Lower leg skin (tissue), 3 donors: ENCODE measurements at regions not wholly inside any gene's neighbourhood (a gene's known extent, or its start where the extent isn't known, plus 50 kb on each side); places are given as distances from the start of the nearest gene placed in this dataset.

Experiments used
- POLR2A ChIP-seq, 2 donors: fragments of 450-650 bp; IDR thresholded peaks; one replicate each; pipeline ENCODE4 v1.6.1; 2016 to 2017; ENCODE audit warnings: antibody characterized with exemption in 2 of 2, mild to moderate bottlenecking in 1 of 2, moderate library complexity in 1 of 2
- TF ChIP-seq, protein P1 (sequence below), 3 donors: fragments of 450-650 bp; IDR thresholded peaks; one replicate each; pipeline ENCODE4 v1.5.1; 2016; ENCODE audit warnings: antibody characterized with exemption in 3 of 3, mild to moderate bottlenecking in 3 of 3, moderate library complexity in 2 of 3

DNA sequence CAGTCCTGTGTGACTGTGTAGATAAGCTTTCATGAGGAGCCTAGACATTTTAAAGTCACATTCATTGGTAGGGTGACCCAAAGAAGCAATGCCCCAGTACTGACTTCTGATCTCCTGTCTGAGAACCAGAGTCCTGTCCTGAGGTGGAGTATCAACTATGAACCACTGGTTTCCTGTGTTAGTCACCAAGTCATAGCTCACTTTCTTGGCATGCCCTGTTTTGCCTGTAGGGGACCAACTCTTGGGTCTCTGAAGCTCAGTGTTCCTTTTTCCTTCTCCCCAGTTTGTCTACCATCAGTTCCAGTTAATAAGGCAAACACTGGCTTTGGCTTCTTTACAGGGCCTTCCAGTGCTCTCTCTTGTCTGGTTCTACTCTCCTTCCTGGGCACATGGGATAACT lies 97.4 kb downstream of the C12orf75 start:
- TF ChIP-seq, protein P1, sequence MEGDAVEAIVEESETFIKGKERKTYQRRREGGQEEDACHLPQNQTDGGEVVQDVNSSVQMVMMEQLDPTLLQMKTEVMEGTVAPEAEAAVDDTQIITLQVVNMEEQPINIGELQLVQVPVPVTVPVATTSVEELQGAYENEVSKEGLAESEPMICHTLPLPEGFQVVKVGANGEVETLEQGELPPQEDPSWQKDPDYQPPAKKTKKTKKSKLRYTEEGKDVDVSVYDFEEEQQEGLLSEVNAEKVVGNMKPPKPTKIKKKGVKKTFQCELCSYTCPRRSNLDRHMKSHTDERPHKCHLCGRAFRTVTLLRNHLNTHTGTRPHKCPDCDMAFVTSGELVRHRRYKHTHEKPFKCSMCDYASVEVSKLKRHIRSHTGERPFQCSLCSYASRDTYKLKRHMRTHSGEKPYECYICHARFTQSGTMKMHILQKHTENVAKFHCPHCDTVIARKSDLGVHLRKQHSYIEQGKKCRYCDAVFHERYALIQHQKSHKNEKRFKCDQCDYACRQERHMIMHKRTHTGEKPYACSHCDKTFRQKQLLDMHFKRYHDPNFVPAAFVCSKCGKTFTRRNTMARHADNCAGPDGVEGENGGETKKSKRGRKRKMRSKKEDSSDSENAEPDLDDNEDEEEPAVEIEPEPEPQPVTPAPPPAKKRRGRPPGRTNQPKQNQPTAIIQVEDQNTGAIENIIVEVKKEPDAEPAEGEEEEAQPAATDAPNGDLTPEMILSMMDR (IDR thresholded peaks at IDR 0.05), result no peak
- TF ChIP-seq POLR2A (IDR thresholded peaks at IDR 0.05), result no peak
